NB4 (cell line): ENCODE measurements at regions not wholly inside any gene's neighbourhood (a gene's known extent, or its start where the extent isn't known, plus 50 kb on each side); places are given as distances from the start of the nearest gene placed in this dataset.

Experiments used
- MYC ChIP-seq: IDR thresholded peaks from 2 replicates; pipeline ENCODE4 v1.6.1; 2011; ENCODE audit warnings: low read depth, low read length
- POLR2A ChIP-seq: IDR thresholded peaks from 2 replicates; pipeline ENCODE4 v1.6.1; 2011; ENCODE audit warnings: mild to moderate bottlenecking; ENCODE audit not compliant: insufficient read length; ENCODE audit errors: extremely low read depth
- TF ChIP-seq, protein P1 (sequence below): IDR thresholded peaks from one replicate; pipeline ENCODE4 v1.5.1; 2012; ENCODE audit warnings: low read depth, low read length

GRCh38 chr12:75742961-75743360, 231.6 kb upstream of the KRR1 start:
- TF ChIP-seq, protein P1, sequence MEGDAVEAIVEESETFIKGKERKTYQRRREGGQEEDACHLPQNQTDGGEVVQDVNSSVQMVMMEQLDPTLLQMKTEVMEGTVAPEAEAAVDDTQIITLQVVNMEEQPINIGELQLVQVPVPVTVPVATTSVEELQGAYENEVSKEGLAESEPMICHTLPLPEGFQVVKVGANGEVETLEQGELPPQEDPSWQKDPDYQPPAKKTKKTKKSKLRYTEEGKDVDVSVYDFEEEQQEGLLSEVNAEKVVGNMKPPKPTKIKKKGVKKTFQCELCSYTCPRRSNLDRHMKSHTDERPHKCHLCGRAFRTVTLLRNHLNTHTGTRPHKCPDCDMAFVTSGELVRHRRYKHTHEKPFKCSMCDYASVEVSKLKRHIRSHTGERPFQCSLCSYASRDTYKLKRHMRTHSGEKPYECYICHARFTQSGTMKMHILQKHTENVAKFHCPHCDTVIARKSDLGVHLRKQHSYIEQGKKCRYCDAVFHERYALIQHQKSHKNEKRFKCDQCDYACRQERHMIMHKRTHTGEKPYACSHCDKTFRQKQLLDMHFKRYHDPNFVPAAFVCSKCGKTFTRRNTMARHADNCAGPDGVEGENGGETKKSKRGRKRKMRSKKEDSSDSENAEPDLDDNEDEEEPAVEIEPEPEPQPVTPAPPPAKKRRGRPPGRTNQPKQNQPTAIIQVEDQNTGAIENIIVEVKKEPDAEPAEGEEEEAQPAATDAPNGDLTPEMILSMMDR: no peak
- TF ChIP-seq POLR2A: no peak
- no peak for TF ChIP-seq MYC
